ENCODE measurements at regions not wholly inside any gene's neighbourhood (a gene's known extent, or its start where the extent isn't known, plus 50 kb on each side); places are given as distances from the start of the nearest gene placed in this dataset.

DNA sequence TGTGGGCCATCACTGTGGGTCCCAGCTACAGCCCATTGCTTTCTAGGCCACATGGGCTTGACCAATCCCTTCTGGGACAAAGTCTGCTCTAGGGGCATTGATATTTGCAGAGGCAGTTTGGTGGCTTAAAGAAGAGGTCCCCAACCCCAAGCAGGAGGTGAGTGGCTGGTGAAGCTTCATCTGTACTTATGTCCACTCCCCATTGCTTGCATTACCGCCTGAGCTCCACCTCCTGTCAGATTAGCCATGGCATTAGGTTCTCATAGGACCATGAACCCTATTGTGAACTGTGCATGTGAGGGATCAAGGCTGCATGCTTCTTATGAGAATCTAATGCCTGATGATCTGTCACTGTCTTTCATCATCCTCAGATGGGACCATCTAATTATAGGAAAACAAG lies 54.4 kb upstream of the CADM1 start:
- Histone ChIP-seq H3K9me3 (replicated peaks in 1 of 3) (no peaks in the 10 kb centered on the region), H3K27ac (no peak overlapping the region), H3K27me3 (no peaks in the 10 kb centered on the region), H3K4me1 (replicated peaks in 1 of 2) (no peaks in the 10 kb centered on the region), H3K4me3 (no peak overlapping the region), H3K36me3 (replicated peaks in 1 of 2) (no peaks in the 10 kb centered on the region)
- 44 to 100% (median 85%) methylated on average over 1 of the region's 1 CpG for WGBS, 4 donors
- no peak for TF ChIP-seq POLR2A (IDR thresholded peaks at IDR 0.05)
- no peak for TF ChIP-seq CTCF (IDR thresholded peaks at IDR 0.05)
- intact Hi-C loops (cut with DNase I): no loop called here
- no peak for DNase-seq

- Histone ChIP-seq H3K4me1 (replicated peaks in 1 of 2) (no peaks in the 10 kb centered on the region), H3K27ac (no peak overlapping the region), H3K4me3 (no peak overlapping the region), H3K36me3 (replicated peaks in 1 of 2) (no peaks in the 10 kb centered on the region), H3K9me3 (replicated peaks in 1 of 3) (no peaks in the 10 kb centered on the region), H3K27me3 (no peaks in the 10 kb centered on the region)
- TF ChIP-seq POLR2A (IDR thresholded peaks at IDR 0.05) (no peak), CTCF (IDR thresholded peaks at IDR 0.05) (no peak)
- intact Hi-C loops (cut with DNase I): no loop called here
- WGBS, 4 donors: 85 to 93% (median 88%) methylated on average over 6 to 7 of the region's 7 CpGs
- no peak for DNase-seq
Measured at GRCh38 chr11:115557681-115558080, 53.5 kb upstream of the CADM1 start.

GRCh38 chr11:115556984-115557383 lies 52.8 kb upstream of the CADM1 start:
- no peaks in the 10 kb centered on the region for H3K36me3 ChIP-seq (replicated peaks in 1 of 2)
- H3K27ac ChIP-seq: no peak overlapping the region
- H3K27me3 ChIP-seq: no peaks in the 10 kb centered on the region
- DNase-seq: no peak
- no peak overlapping the region for H3K4me3 ChIP-seq
- no peaks in the 10 kb centered on the region for H3K4me1 ChIP-seq (replicated peaks in 1 of 2)
- 72 to 81% (median 75%) methylated on average over 7 of the region's 7 CpGs for WGBS, 4 donors
- TF ChIP-seq CTCF (IDR thresholded peaks at IDR 0.05): no peak
- TF ChIP-seq POLR2A (IDR thresholded peaks at IDR 0.05): no peak
- H3K9me3 ChIP-seq (replicated peaks in 1 of 3): no peaks in the 10 kb centered on the region
- intact Hi-C loops (cut with DNase I): no loop called here

GRCh38 chr11:115555336-115556090 lies 51.3 kb upstream of the CADM1 start:
- WGBS, 4 donors: 62 to 83% (median 76%) methylated on average over 3 of the region's 3 CpGs
- intact Hi-C loops (cut with DNase I): no loop called here
- Histone ChIP-seq H3K4me1 (replicated peaks in 1 of 2) (no peaks in the 10 kb centered on the region), H3K27me3 (no peaks in the 10 kb centered on the region), H3K36me3 (replicated peaks in 1 of 2) (no peaks in the 10 kb centered on the region), H3K27ac (no peak overlapping the region), H3K4me3 (no peak overlapping the region), H3K9me3 (replicated peaks in 1 of 3) (no peaks in the 10 kb centered on the region)
- TF ChIP-seq CTCF (IDR thresholded peaks at IDR 0.05): no peak
- TF ChIP-seq POLR2A (IDR thresholded peaks at IDR 0.05): no peak
- DNase-seq: no peak

Small RNA genes lying in the stretch of these regions (small RNA-seq; reads per million reads assigned to genes)
- gene AP000770.2 (0 reads per million in 2 donors), gene RF01210 (0 reads per million in 2 donors), gene RPL12P46 (0 reads per million in 2 donors)
